H1 (cell line): ENCODE measurements at regions not wholly inside any gene's neighbourhood (a gene's known extent, or its start where the extent isn't known, plus 50 kb on each side); places are given as distances from the start of the nearest gene placed in this dataset.

Experiments used
- CTCF ChIA-PET: fragments of 300-600 bp; sonication (Branson Sonifier 250); formaldehyde crosslinking; loops from one replicate; lab custom pipeline; 2021; ENCODE audit not compliant: partially characterized antibody; lab: Charles Lee
- POLR2A ChIA-PET: fragments of 300-600 bp; sonication (Branson Sonifier 250); formaldehyde crosslinking; loops from one replicate; lab custom pipeline; 2021; ENCODE audit warnings: inconsistent platforms; ENCODE audit not compliant: partially characterized antibody; lab: Charles Lee
- DNase-seq, 2 experiments: peaks; one replicate each; pipeline versions ENCODE4 v3.0.0 to v3.0.0-alpha.2; 2010 to 2022; ENCODE audit warnings: low spot score in 2 of 2, low read depth in 1 of 2, mixed read lengths in 1 of 2
- FAIRE-seq: peaks from 2 replicates; lab custom pipeline; 2011; peaks lifted over from hg19 to GRCh38; lab: Jason Lieb, UNC
- H2AFZ ChIP-seq: 2 replicates; pipeline ENCODE4 v1.8.1; 2012; ENCODE audit warnings: low read length, inconsistent platforms
- H2AK5ac ChIP-seq: 2 replicates; pipeline ENCODE4 v1.6.1; 2013; ENCODE audit warnings: low read depth, low read length
- H2BK120ac ChIP-seq: replicated peaks from 2 replicates; pipeline ENCODE3; 2013; ENCODE audit warnings: low read depth, low read length, inconsistent platforms
- H2BK12ac ChIP-seq: 2 replicates; pipeline ENCODE4 v1.6.1; 2013; ENCODE audit warnings: low read depth, low read length
- H2BK15ac ChIP-seq: 2 replicates; pipeline ENCODE4 v1.6.1; 2013; ENCODE audit warnings: low read length
- H2BK20ac ChIP-seq: 2 replicates; pipeline ENCODE4 v1.6.1; 2013; ENCODE audit warnings: low read length
- H2BK5ac ChIP-seq: 2 replicates; pipeline ENCODE4 v1.6.1; 2013; ENCODE audit warnings: low read depth, low read length
- H3K14ac ChIP-seq: 2 replicates; pipeline ENCODE4 v1.6.1; 2013; ENCODE audit warnings: inconsistent platforms; ENCODE audit not compliant: insufficient read length
- H3K18ac ChIP-seq: 2 replicates; pipeline ENCODE4 v1.6.1; 2013; ENCODE audit warnings: low read length; ENCODE audit errors: extremely low read depth
- H3K23ac ChIP-seq: 2 replicates; pipeline ENCODE4 v1.6.1; 2013; ENCODE audit warnings: inconsistent platforms; ENCODE audit not compliant: insufficient read length
- H3K23me2 ChIP-seq: 2 replicates; pipeline ENCODE4 v1.6.1; 2013; ENCODE audit warnings: low read depth, low read length
- H3K27ac ChIP-seq: 2 replicates; pipeline ENCODE4 v1.6.1; 2011; ENCODE audit warnings: low read depth, low read length, inconsistent platforms
- H3K27me3 ChIP-seq, 4 experiments: replicated peaks in 1 of 4; 1 replicate in 1 of 4; 2 replicates in 3 of 4; pipeline versions ENCODE4 v1.6.1 to v1.8.1; 2011 to 2013; ENCODE audit warnings: low read length in 3 of 4, mild to moderate bottlenecking in 3 of 4, inconsistent platforms in 2 of 4, mixed read lengths in 2 of 4, moderate library complexity in 1 of 4; ENCODE audit not compliant: control insufficient read depth in 3 of 4, insufficient read depth in 3 of 4; ENCODE audit errors: extremely low read depth in 1 of 4
- H3K36me3 ChIP-seq, 4 experiments: 2 replicates each; pipeline versions ENCODE4 v1.6.1 to v1.8.1; 2011 to 2013; ENCODE audit warnings: mild to moderate bottlenecking in 4 of 4, low read length in 3 of 4, moderate library complexity in 2 of 4, control low read depth in 1 of 4, inconsistent platforms in 1 of 4; ENCODE audit not compliant: insufficient read depth in 4 of 4, control insufficient read depth in 2 of 4
- H3K4ac ChIP-seq: replicated peaks from 2 replicates; pipeline ENCODE3; 2013; ENCODE audit warnings: low read length, low read depth, mixed read lengths, inconsistent platforms; ENCODE audit not compliant: insufficient read length
- H3K4me1 ChIP-seq, 4 experiments: replicated peaks in 1 of 4; 1 replicate in 1 of 4; 2 replicates in 3 of 4; pipeline versions ENCODE4 v1.6.1 to v1.8.1; 2011 to 2013; ENCODE audit warnings: low read length in 3 of 4, inconsistent platforms in 2 of 4, mixed read lengths in 1 of 4; ENCODE audit not compliant: insufficient read depth in 4 of 4, control insufficient read depth in 3 of 4
- H3K4me2 ChIP-seq, 2 experiments: 2 replicates each; pipeline versions ENCODE4 v1.6.1 to v1.8.1; 2011 to 2013; ENCODE audit warnings: low read depth in 2 of 2, low read length in 2 of 2, control low read depth in 1 of 2, inconsistent platforms in 1 of 2, mild to moderate bottlenecking in 1 of 2; ENCODE audit not compliant: insufficient read depth in 1 of 2
- H3K4me3 ChIP-seq, 4 experiments: fragments of 200-600, 300-600 bp in 1 of 4; sonication (generic), shearing (Covaris generic), sonication (Bioruptor Twin) in 1 of 4; 2 replicates each; pipeline versions ENCODE4 v1.5.1 to v1.8.1; 2011 to 2016; ENCODE audit warnings: low read length in 4 of 4, low read depth in 3 of 4, control low read depth in 2 of 4, inconsistent platforms in 2 of 4, mild to moderate bottlenecking in 2 of 4, mixed read lengths in 1 of 4, moderate library complexity in 1 of 4; ENCODE audit not compliant: insufficient read depth in 2 of 4; ENCODE audit errors: extremely low read depth in 1 of 4
- H3K56ac ChIP-seq: replicated peaks from 2 replicates; pipeline ENCODE3; 2013; ENCODE audit warnings: low read depth, mild to moderate bottlenecking, mixed read lengths, low read length, inconsistent platforms; ENCODE audit not compliant: insufficient read length
- H3K79me1 ChIP-seq: 2 replicates; pipeline ENCODE4 v1.6.1; 2013; ENCODE audit warnings: low read depth, low read length, control low read depth
- H3K79me2 ChIP-seq, 2 experiments: 2 replicates each; pipeline versions ENCODE4 v1.6.1 to v1.8.1; 2012 to 2013; ENCODE audit warnings: low read length in 2 of 2, mild to moderate bottlenecking in 2 of 2, inconsistent platforms in 1 of 2; ENCODE audit not compliant: insufficient read depth in 2 of 2, control insufficient read depth in 1 of 2
- H3K9ac ChIP-seq, 4 experiments: replicated peaks in 1 of 4; 1 replicate in 1 of 4; 2 replicates in 3 of 4; pipeline versions ENCODE4 v1.6.1 to v1.8.1; 2011 to 2013; ENCODE audit warnings: low read depth in 3 of 4, low read length in 3 of 4, control low read depth in 2 of 4, mild to moderate bottlenecking in 2 of 4, moderate library complexity in 2 of 4, inconsistent platforms in 1 of 4; ENCODE audit errors: extremely low read depth in 1 of 4
- H3K9me3 ChIP-seq, 2 experiments: 2 replicates each; pipeline versions ENCODE4 v1.6.1 to v1.8.1; 2012 to 2013; ENCODE audit warnings: mild to moderate bottlenecking in 2 of 2, moderate library complexity in 2 of 2, control low read depth in 1 of 2, inconsistent platforms in 1 of 2, low read depth in 1 of 2, low read length in 1 of 2, mixed read lengths in 1 of 2; ENCODE audit not compliant: insufficient read depth in 2 of 2
- H4K20me1 ChIP-seq, 2 experiments: replicated peaks in 1 of 2; 2 replicates each; pipeline versions ENCODE3 to v1.8.1; 2011 to 2013; ENCODE audit warnings: inconsistent platforms in 2 of 2, low read length in 2 of 2, mild to moderate bottlenecking in 1 of 2; ENCODE audit not compliant: insufficient read depth in 2 of 2, control insufficient read depth in 1 of 2
- H4K5ac ChIP-seq: 2 replicates; pipeline ENCODE4 v1.6.1; 2013; ENCODE audit warnings: low read length, low read depth, mixed read lengths, inconsistent platforms; ENCODE audit not compliant: insufficient read length
- H4K8ac ChIP-seq: 2 replicates; pipeline ENCODE4 v1.8.0; 2013; ENCODE audit warnings: mild to moderate bottlenecking, moderate library complexity, low read length, inconsistent platforms; ENCODE audit not compliant: insufficient read depth; ENCODE audit errors: extremely low read depth
- H4K91ac ChIP-seq: replicated peaks from 2 replicates; pipeline ENCODE3; 2013; ENCODE audit warnings: low read length, mixed read lengths, inconsistent platforms; ENCODE audit not compliant: insufficient read length
- BCL11A ChIP-seq, 2 experiments: IDR thresholded peaks; one replicate each; pipeline ENCODE4 v1.6.1; 2011; ENCODE audit warnings: low read depth in 2 of 2, low read length in 2 of 2, mild to moderate bottlenecking in 2 of 2
- EP300 ChIP-seq, 2 experiments: IDR thresholded peaks; 1 replicate in 1 of 2; 2 replicates in 1 of 2; pipeline ENCODE4 v1.6.1; 2011 to 2012; ENCODE audit warnings: low read depth in 2 of 2, low read length in 2 of 2, mild to moderate bottlenecking in 2 of 2, borderline replicate concordance in 1 of 2, inconsistent platforms in 1 of 2, moderate library complexity in 1 of 2
- HDAC2 ChIP-seq, 2 experiments: fragments of 300-600 bp in 1 of 2; sonication (generic) in 1 of 2; IDR thresholded peaks; 2 replicates each; pipeline ENCODE4 v1.6.1; 2011 to 2012; ENCODE audit warnings: low read depth in 2 of 2, low read length in 2 of 2, mild to moderate bottlenecking in 2 of 2, moderate library complexity in 2 of 2, borderline replicate concordance in 1 of 2, inconsistent platforms in 1 of 2
- NANOG ChIP-seq: IDR thresholded peaks from 2 replicates; pipeline ENCODE4 v1.6.1; 2011; ENCODE audit warnings: low read length, low read depth, mild to moderate bottlenecking, inconsistent platforms; ENCODE audit not compliant: insufficient read depth, poor library complexity, severe bottlenecking
- POU5F1 ChIP-seq: IDR thresholded peaks from 2 replicates; pipeline ENCODE4 v1.6.1; 2011; ENCODE audit warnings: low read depth, mild to moderate bottlenecking, low read length, moderate library complexity
- SIRT6 ChIP-seq: IDR thresholded peaks from one replicate; pipeline ENCODE4 v1.7.1; 2012; ENCODE audit warnings: low read length, inconsistent platforms
- TCF12 ChIP-seq: IDR thresholded peaks from 2 replicates; pipeline ENCODE4 v1.6.1; 2011; ENCODE audit warnings: low read depth, mild to moderate bottlenecking, low read length
- ZNF274 ChIP-seq: IDR thresholded peaks from 2 replicates; pipeline ENCODE4 v1.7.0; 2012; ENCODE audit warnings: low read length, borderline replicate concordance; ENCODE audit errors: extremely low read depth
- WGBS, 2 experiments: shearing (Covaris generic) in 1 of 2; methylation state at CpG; one replicate each; pipeline versions ENCODE4 v1.1.6 to v1.1.7; 2013 to 2015; ENCODE audit warnings: low lambda C conversion rate in 2 of 2, mixed read lengths in 2 of 2, inconsistent platforms in 1 of 2, low coverage in 1 of 2, missing lambda C conversion rate in 1 of 2; ENCODE audit not compliant: insufficient replicate concordance in 2 of 2, insufficient coverage in 1 of 2, insufficient read length in 1 of 2; ENCODE audit errors: extremely low coverage in 1 of 2, missing lambda C conversion rate in 1 of 2; 5-methylcytosine and 5-hydroxymethylcytosine counted together
- TF ChIP-seq, protein P1 (sequence below): IDR thresholded peaks from 2 replicates; pipeline ENCODE4 v1.6.1; 2012; ENCODE audit warnings: inconsistent platforms

GRCh38 chr1:177794376-177794991 lies 175.4 kb downstream of the SEC16B start:
- H3K9me3 ChIP-seq = no peaks in the 10 kb centered on the region
- H2BK12ac ChIP-seq = peak overlapping the region; percentile 71; the same call in 1 of the 2 replicates
- no peak overlapping the region for H2BK20ac ChIP-seq
- no peak overlapping the region for H3K9ac ChIP-seq
- no peak overlapping the region; the same call in none of the 2 replicates for H3K27ac ChIP-seq
- no peak overlapping the region for H4K8ac ChIP-seq
- peak overlapping the region; percentile 33 for H2BK120ac ChIP-seq
- no peak overlapping the region for H2BK15ac ChIP-seq
- H3K4me2 ChIP-seq = peak overlapping the region; percentile 39 to 42; a peak in 2 of 4 replicates
- 37% methylated on average over 3 of the region's 3 CpGs; no CpG with 5 or more reads in 1 of the 2 experiments for WGBS, 2 experiments
- H2AFZ ChIP-seq = peak overlapping the region; percentile 12; the same call in 1 of the 2 replicates
- ChIA-PET CTCF (interaction anchor here (1.1 to 7.1 kb wide), 5 partner anchors 13 to 489 kb away, joined by 3 to 61 read pairs (median 5); no protein-coding TSS in a partner anchor), POLR2A (no interaction called here)
- H2AK5ac ChIP-seq = no peak overlapping the region
- no peaks in the 10 kb centered on the region for H3K36me3 ChIP-seq
- TF ChIP-seq EP300 (IDR thresholded peaks at IDR 0.05; ENCODE audit: borderline replicate concordance in 1 of 2, low read depth in 2 of 2, low read length in 2 of 2) (peak in 1 of 2 experiments; percentile 66; a peak in 1 of 3 replicates), NANOG (peak; percentile 73), SIRT6 (no peak), TCF12 (0 out of 2 replicates have a peak, but pooled peaks have one; percentile 13), ZNF274 (no peak), BCL11A (IDR thresholded peaks at IDR 0.05; ENCODE audit: low read depth in 2 of 2, low read length in 2 of 2) (peak in 1 of 2 experiments; percentile 29), HDAC2 (IDR thresholded peaks at IDR 0.05; ENCODE audit: borderline replicate concordance in 1 of 2, low read depth in 2 of 2, low read length in 2 of 2) (0 out of 4 replicates have a peak, but pooled peaks of 1 of the 2 experiments have one; percentile 48), POU5F1 (peak; percentile 50; the same call in 1 of the 2 replicates)
- TF ChIP-seq, protein P1, sequence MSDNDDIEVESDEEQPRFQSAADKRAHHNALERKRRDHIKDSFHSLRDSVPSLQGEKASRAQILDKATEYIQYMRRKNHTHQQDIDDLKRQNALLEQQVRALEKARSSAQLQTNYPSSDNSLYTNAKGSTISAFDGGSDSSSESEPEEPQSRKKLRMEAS = no peak
- H4K20me1 ChIP-seq = no peaks in the 10 kb centered on the region
- no peaks in the 10 kb centered on the region for H3K27me3 ChIP-seq
- H3K4me3 ChIP-seq = peak overlapping the region in 1 of 4 experiments; percentile 10; a peak in 1 of 8 replicates
- H3K23me2 ChIP-seq = no peaks in the 10 kb centered on the region
- H3K56ac ChIP-seq = no peak overlapping the region
- H3K79me1 ChIP-seq = no peaks in the 10 kb centered on the region
- no peak overlapping the region for H3K14ac ChIP-seq
- DNase-seq (peak in 1 of 2 experiments; percentile 10), FAIRE-seq (no peak)
- H3K79me2 ChIP-seq = no peaks in the 10 kb centered on the region
- peaks cover 0 to 17% (median 5%) of the 10 kb centered on the region in 4 experiments; a peak in 6 of 7 replicates for H3K4me1 ChIP-seq
- H4K91ac ChIP-seq = peak overlapping the region; percentile 8
- H3K18ac ChIP-seq = no peak overlapping the region
- H2BK5ac ChIP-seq = peak overlapping the region; percentile 60; the same call in 1 of the 2 replicates
- H3K23ac ChIP-seq = no peak overlapping the region
- H3K4ac ChIP-seq = no peak overlapping the region
- H4K5ac ChIP-seq = no peak overlapping the region
